Esophagus squamous epithelium (tissue), 4 donors: ENCODE measurements at regions not wholly inside any gene's neighbourhood (a gene's known extent, or its start where the extent isn't known, plus 50 kb on each side); places are given as distances from the start of the nearest gene placed in this dataset.

Experiments
- POLR2A ChIP-seq, 4 donors: fragments of 450-650 bp; IDR thresholded peaks; one replicate each; pipeline ENCODE4 v1.6.1; 2017; ENCODE audit warnings: antibody characterized with exemption in 4 of 4, mild to moderate bottlenecking in 4 of 4, moderate library complexity in 3 of 4
- TF ChIP-seq, protein P1 (sequence below), 6 experiments: fragments of 450-650 bp in 4 of 6; fragments of 200-600 bp in 2 of 6; sonication (generic) in 2 of 6; IDR thresholded peaks; one replicate each; pipeline ENCODE4 v1.5.1; 2016 to 2019; ENCODE audit warnings: antibody characterized with exemption in 6 of 6, mild to moderate bottlenecking in 4 of 6, moderate library complexity in 4 of 6

DNA sequence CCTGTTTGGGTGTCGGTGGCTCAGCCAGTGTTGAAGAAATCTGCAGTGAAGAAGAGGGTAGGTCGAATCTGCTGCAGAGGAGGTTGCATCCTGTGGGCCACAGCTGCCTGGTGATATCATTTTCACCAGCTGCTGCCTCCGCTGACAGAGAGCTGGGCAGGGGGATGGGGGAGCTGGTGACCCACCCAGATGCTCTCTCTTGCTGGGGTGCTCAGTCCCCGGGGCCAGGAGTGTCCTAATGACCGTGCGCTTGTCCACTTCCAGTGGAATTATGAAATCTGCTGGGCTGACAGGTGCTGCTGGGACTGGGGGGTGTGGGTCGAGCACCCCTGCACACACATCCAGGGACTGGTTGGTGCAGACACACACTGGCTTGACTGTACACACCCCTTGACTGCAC, 83.2 kb upstream of the IRX4 start:
- TF ChIP-seq, protein P1, sequence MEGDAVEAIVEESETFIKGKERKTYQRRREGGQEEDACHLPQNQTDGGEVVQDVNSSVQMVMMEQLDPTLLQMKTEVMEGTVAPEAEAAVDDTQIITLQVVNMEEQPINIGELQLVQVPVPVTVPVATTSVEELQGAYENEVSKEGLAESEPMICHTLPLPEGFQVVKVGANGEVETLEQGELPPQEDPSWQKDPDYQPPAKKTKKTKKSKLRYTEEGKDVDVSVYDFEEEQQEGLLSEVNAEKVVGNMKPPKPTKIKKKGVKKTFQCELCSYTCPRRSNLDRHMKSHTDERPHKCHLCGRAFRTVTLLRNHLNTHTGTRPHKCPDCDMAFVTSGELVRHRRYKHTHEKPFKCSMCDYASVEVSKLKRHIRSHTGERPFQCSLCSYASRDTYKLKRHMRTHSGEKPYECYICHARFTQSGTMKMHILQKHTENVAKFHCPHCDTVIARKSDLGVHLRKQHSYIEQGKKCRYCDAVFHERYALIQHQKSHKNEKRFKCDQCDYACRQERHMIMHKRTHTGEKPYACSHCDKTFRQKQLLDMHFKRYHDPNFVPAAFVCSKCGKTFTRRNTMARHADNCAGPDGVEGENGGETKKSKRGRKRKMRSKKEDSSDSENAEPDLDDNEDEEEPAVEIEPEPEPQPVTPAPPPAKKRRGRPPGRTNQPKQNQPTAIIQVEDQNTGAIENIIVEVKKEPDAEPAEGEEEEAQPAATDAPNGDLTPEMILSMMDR (IDR thresholded peaks at IDR 0.05): no peak
- TF ChIP-seq POLR2A (IDR thresholded peaks at IDR 0.05): no peak
